Stomach (tissue), 4 donors: ENCODE measurements at regions not wholly inside any gene's neighbourhood (a gene's known extent, or its start where the extent isn't known, plus 50 kb on each side); places are given as distances from the start of the nearest gene placed in this dataset.

Experiments
- EP300 ChIP-seq: sonication (generic); formaldehyde crosslinking; IDR thresholded peaks from one replicate; pipeline ENCODE4 v1.6.1; 2017; ENCODE audit warnings: antibody characterized with exemption
- POLR2AphosphoS5 ChIP-seq, 3 donors: sonication (generic); formaldehyde crosslinking; IDR thresholded peaks; one replicate each; pipeline ENCODE4 v1.6.1; 2016; ENCODE audit warnings: antibody characterized with exemption in 3 of 3
- TF ChIP-seq, protein P1 (sequence below), 7 experiments: fragments of 450-650 bp in 4 of 7; fragments of 200-600 bp in 3 of 7; sonication (generic) in 3 of 7; IDR thresholded peaks; one replicate each; pipeline ENCODE4 v1.5.1; 2016 to 2019; ENCODE audit warnings: antibody characterized with exemption in 7 of 7, control low read depth in 2 of 7, mild to moderate bottlenecking in 1 of 7

DNA sequence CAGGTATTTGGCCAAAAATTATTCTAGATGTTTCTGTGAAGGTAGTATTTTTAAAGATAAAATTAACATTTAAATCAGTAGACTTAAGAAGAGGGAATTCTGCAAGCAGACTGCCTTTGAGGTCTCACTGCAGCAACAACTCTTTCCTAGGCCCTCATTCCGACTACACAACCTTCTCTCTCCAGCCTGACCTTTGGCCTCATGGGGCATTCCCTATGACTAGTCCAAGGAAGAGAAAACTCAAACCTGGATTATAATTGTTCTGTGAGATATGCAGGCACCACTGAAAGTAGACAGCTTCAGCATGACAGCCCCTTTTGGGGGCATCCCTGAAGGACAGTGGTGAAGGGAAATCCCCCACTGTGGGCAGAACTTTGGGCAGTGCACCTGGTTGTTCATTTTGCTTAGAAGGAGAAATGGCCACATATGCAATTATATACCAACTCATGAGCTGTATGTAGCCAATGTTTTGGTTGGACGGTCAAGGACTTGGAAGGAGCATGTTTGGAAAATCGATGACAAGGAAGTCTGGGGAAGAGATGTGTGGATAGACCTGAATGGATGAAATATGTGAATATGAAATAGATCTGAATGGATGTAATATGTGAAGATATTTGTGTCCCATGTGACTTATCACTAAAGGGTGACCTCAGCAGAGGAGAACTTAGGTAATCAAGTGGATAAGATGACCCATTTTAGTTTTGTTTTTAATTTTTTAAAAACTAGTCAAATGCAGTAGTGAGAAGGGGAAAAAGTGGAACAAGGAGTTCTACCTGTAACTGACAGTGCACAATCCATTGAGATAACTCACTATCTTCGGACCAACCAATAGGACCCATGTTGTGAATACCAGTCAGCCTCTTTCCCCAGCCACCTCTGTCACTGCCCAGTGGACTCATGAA lies 233.3 kb upstream of the FOXN3 start:
- no peak for TF ChIP-seq POLR2AphosphoS5 (IDR thresholded peaks at IDR 0.05)
- no peak for TF ChIP-seq EP300
- TF ChIP-seq, protein P1, sequence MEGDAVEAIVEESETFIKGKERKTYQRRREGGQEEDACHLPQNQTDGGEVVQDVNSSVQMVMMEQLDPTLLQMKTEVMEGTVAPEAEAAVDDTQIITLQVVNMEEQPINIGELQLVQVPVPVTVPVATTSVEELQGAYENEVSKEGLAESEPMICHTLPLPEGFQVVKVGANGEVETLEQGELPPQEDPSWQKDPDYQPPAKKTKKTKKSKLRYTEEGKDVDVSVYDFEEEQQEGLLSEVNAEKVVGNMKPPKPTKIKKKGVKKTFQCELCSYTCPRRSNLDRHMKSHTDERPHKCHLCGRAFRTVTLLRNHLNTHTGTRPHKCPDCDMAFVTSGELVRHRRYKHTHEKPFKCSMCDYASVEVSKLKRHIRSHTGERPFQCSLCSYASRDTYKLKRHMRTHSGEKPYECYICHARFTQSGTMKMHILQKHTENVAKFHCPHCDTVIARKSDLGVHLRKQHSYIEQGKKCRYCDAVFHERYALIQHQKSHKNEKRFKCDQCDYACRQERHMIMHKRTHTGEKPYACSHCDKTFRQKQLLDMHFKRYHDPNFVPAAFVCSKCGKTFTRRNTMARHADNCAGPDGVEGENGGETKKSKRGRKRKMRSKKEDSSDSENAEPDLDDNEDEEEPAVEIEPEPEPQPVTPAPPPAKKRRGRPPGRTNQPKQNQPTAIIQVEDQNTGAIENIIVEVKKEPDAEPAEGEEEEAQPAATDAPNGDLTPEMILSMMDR (IDR thresholded peaks at IDR 0.05), result no peak
